ENCODE measurements at regions not wholly inside any gene's neighbourhood (a gene's known extent, or its start where the extent isn't known, plus 50 kb on each side); places are given as distances from the start of the nearest gene placed in this dataset.

GRCh38 chr3:101945980-101946379 is 96.7 kb downstream of the NFKBIZ start:
- H3K4me3 ChIP-seq (ENCODE audit: low read depth, low read length) = no peak overlapping the region
- no peak for FAIRE-seq
- no peak for TF ChIP-seq CTCF (IDR thresholded peaks at IDR 0.05; ENCODE audit: insufficient read depth, low read length, severe bottlenecking)
- H3K27me3 ChIP-seq (ENCODE audit: control insufficient read depth, insufficient read depth, low read length) = no peaks in the 10 kb centered on the region
- H3K36me3 ChIP-seq (ENCODE audit: control insufficient read depth, insufficient read depth, low read length) = no peaks in the 10 kb centered on the region
- DNase-seq (ENCODE audit: low read depth) = no peak

GRCh38 chr3:101946906-101947305 is 97.6 kb downstream of the NFKBIZ start:
- no peak for TF ChIP-seq CTCF (IDR thresholded peaks at IDR 0.05; ENCODE audit: insufficient read depth, low read length, severe bottlenecking)
- H3K36me3 ChIP-seq (ENCODE audit: control insufficient read depth, insufficient read depth, low read length) = no peaks in the 10 kb centered on the region
- no peak for DNase-seq (ENCODE audit: low read depth)
- H3K27me3 ChIP-seq (ENCODE audit: control insufficient read depth, insufficient read depth, low read length) = no peaks in the 10 kb centered on the region
- no peak for FAIRE-seq
- no peak overlapping the region for H3K4me3 ChIP-seq (ENCODE audit: low read depth, low read length)

GRCh38 chr3:101950510-101950909 is 101.2 kb downstream of the NFKBIZ start:
- peak; percentile 97 for DNase-seq (ENCODE audit: low read depth)
- FAIRE-seq = peak; percentile 55
- H3K4me3 ChIP-seq (ENCODE audit: low read depth, low read length) = no peak overlapping the region
- H3K36me3 ChIP-seq (ENCODE audit: control insufficient read depth, insufficient read depth, low read length) = no peaks in the 10 kb centered on the region
- TF ChIP-seq CTCF (IDR thresholded peaks at IDR 0.05; ENCODE audit: insufficient read depth, low read length, severe bottlenecking) = no peak
- no peaks in the 10 kb centered on the region for H3K27me3 ChIP-seq (ENCODE audit: control insufficient read depth, insufficient read depth, low read length)

GRCh38 chr3:101950985-101951733 is 101.8 kb downstream of the NFKBIZ start:
- FAIRE-seq = no peak
- no peaks in the 10 kb centered on the region for H3K36me3 ChIP-seq (ENCODE audit: control insufficient read depth, insufficient read depth, low read length)
- H3K27me3 ChIP-seq (ENCODE audit: control insufficient read depth, insufficient read depth, low read length) = no peaks in the 10 kb centered on the region
- no peak overlapping the region for H3K4me3 ChIP-seq (ENCODE audit: low read depth, low read length)
- DNase-seq (ENCODE audit: low read depth) = peak; percentile 85
- no peak for TF ChIP-seq CTCF (IDR thresholded peaks at IDR 0.05; ENCODE audit: insufficient read depth, low read length, severe bottlenecking)

GRCh38 chr3:101954361-101954760 is 105.0 kb downstream of the NFKBIZ start:
- DNase-seq (ENCODE audit: low read depth) (no peak), FAIRE-seq (no peak)
- Histone ChIP-seq H3K4me3 (ENCODE audit: low read depth, low read length) (no peak overlapping the region), H3K36me3 (ENCODE audit: control insufficient read depth, insufficient read depth, low read length) (no peaks in the 10 kb centered on the region), H3K27me3 (ENCODE audit: control insufficient read depth, insufficient read depth, low read length) (no peaks in the 10 kb centered on the region)
- TF ChIP-seq CTCF (IDR thresholded peaks at IDR 0.05; ENCODE audit: insufficient read depth, low read length, severe bottlenecking) = no peak

- FAIRE-seq = no peak
These were observed 105.6 kb downstream of the NFKBIZ start for GRCh38 chr3:101954936-101955335.

More at GRCh38 chr3:101954936-101955335, 105.6 kb downstream of the NFKBIZ start:
- DNase-seq (ENCODE audit: low read depth) = no peak
- no peak for TF ChIP-seq CTCF (IDR thresholded peaks at IDR 0.05; ENCODE audit: insufficient read depth, low read length, severe bottlenecking)
- no peaks in the 10 kb centered on the region for H3K27me3 ChIP-seq (ENCODE audit: control insufficient read depth, insufficient read depth, low read length)
- H3K36me3 ChIP-seq (ENCODE audit: control insufficient read depth, insufficient read depth, low read length) = no peaks in the 10 kb centered on the region
- no peak overlapping the region for H3K4me3 ChIP-seq (ENCODE audit: low read depth, low read length)
